ENCODE measurements at regions not wholly inside any gene's neighbourhood (a gene's known extent, or its start where the extent isn't known, plus 50 kb on each side); places are given as distances from the start of the nearest gene placed in this dataset.

GRCh38 chr5:23627976-23628375 is 120.6 kb downstream of the PRDM9 start:
- TF ChIP-seq, protein P1, sequence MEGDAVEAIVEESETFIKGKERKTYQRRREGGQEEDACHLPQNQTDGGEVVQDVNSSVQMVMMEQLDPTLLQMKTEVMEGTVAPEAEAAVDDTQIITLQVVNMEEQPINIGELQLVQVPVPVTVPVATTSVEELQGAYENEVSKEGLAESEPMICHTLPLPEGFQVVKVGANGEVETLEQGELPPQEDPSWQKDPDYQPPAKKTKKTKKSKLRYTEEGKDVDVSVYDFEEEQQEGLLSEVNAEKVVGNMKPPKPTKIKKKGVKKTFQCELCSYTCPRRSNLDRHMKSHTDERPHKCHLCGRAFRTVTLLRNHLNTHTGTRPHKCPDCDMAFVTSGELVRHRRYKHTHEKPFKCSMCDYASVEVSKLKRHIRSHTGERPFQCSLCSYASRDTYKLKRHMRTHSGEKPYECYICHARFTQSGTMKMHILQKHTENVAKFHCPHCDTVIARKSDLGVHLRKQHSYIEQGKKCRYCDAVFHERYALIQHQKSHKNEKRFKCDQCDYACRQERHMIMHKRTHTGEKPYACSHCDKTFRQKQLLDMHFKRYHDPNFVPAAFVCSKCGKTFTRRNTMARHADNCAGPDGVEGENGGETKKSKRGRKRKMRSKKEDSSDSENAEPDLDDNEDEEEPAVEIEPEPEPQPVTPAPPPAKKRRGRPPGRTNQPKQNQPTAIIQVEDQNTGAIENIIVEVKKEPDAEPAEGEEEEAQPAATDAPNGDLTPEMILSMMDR (IDR thresholded peaks at IDR 0.05; ENCODE audit: insufficient read depth, low read length) = no peak
- no peak for TF ChIP-seq POLR2AphosphoS5 (IDR thresholded peaks at IDR 0.05; ENCODE audit: low read depth)
- TF ChIP-seq REST (IDR thresholded peaks at IDR 0.05; ENCODE audit: insufficient replicate concordance, low read depth) = no peak

All from HL-60 (cell line).